HG02763 (cell line): ENCODE measurements at regions not wholly inside any gene's neighbourhood (a gene's known extent, or its start where the extent isn't known, plus 50 kb on each side); places are given as distances from the start of the nearest gene placed in this dataset.

ENCODE experiments used
- ATAC-seq: cut with Tn5 transposase; IDR thresholded peaks from one replicate; pipeline ENCODE4 v1.9.1; 2021; ENCODE audit warnings: mild to moderate bottlenecking, moderate library complexity; ENCODE audit not compliant: unreplicated experiment

DNA sequence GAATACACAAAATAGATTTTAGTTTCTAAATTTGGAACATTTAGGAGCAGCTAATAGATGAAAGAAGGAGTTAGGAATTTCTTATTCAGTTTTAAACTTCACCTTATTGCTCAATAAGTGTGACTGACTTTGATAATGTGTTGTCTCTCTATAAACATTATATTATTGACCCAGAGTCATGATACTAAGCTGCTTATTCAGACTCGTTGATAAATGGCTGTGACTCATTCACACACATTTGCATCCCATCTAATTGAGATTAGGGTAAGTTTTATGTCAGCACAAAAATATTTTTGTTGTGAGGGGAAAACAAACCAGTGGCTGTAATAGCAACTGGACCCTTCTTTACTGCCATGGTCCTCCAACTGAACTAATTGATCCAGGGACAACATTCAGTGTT lies 137.6 kb downstream of the GOLIM4 start:
- no peak for ATAC-seq

DNA sequence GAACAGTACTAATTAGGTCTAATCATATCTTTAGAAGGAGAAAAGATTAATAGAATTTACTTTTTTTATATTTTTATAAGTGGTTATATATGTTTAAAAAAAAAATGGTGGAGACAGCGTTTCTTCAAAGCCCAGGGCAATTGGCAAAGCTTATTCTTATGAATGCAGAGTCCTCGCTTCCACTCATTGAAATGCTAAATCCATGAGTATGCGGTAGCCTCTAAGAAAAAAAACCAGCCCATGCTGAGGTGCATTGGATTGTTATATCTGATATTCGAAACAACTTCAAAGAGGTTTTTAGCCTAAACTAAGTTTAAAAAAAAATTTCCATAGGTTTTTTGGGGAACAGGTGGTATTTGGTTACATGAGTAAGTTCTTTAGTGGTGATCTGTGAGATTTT lies 142.8 kb downstream of the GOLIM4 start:
- ATAC-seq: no peak

GRCh38 chr3:167950212-167950611 lies 145.5 kb downstream of the GOLIM4 start:
- no peak for ATAC-seq

GRCh38 chr3:167941234-167941995 lies 154.3 kb downstream of the GOLIM4 start:
- no peak for ATAC-seq

DNA sequence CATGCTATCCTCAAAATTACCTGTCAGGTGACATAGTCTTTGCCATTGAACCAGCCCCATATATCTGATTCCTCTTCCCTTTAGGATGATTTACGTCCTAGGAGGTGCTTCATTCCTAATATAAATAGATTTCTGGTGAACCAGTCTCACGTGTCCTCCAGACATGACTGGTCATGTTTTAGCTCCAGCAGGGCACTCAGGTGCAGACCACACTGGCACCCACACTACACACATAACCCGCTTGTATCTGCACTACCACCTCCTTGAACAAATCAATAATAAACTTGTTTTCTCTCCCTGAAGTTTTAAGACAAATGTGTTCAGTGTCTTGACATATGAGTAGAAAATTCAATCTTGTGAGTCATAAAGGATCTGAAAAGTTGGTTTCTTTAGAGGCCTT lies 155.5 kb downstream of the GOLIM4 start:
- no peak for ATAC-seq

GRCh38 chr3:167938516-167938915 lies 157.2 kb downstream of the GOLIM4 start:
- no peak for ATAC-seq

DNA sequence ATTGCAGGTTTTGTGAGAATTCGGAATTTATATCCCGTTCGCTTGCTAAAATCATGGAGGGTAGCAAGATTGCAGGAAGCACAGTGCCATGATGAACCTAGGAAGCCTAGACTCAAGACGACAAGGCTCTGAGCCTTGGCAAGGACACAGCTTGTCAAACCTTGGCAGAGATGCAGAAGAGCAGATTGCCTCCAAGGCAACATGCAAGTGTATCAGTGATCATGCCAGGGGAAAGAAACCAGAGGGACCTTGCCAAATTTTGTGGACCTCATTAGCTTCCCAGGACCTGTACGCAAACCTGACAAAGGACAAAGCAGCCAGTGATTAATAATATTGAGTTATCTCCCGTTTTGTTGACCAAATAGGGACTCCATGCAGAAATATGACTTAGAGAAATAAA lies 159.7 kb downstream of the GOLIM4 start:
- no peak for ATAC-seq

GRCh38 chr3:167930453-167930852 lies 165.3 kb downstream of the GOLIM4 start:
- no peak for ATAC-seq

DNA sequence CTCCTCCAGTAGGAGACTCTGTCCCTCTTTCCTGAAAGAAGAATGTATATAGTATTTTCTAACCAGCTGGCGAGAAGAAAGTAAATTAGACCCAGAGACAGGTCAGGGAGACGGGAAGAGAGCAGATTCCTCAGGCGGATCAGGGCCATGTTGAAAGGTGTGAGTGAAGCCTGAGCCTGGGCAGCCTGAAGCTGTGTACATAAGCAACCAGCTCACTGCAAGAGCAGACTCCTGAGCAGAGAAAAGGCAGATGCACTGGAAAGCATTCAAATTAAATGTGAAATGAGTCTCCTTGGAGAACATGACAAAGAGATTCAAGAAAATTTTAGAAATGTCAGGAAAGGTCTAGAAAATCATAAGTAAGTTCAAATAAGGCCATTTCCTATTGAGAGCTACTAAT lies 165.8 kb downstream of the GOLIM4 start:
- ATAC-seq: no peak

GRCh38 chr3:167928381-167928780 lies 167.3 kb downstream of the GOLIM4 start:
- ATAC-seq: no peak

- ATAC-seq: no peak
Observed at GRCh38 chr3:167920747-167921146, 175.0 kb downstream of the GOLIM4 start.

GRCh38 chr3:167919590-167919989 lies 176.1 kb downstream of the GOLIM4 start:
- ATAC-seq: no peak

DNA sequence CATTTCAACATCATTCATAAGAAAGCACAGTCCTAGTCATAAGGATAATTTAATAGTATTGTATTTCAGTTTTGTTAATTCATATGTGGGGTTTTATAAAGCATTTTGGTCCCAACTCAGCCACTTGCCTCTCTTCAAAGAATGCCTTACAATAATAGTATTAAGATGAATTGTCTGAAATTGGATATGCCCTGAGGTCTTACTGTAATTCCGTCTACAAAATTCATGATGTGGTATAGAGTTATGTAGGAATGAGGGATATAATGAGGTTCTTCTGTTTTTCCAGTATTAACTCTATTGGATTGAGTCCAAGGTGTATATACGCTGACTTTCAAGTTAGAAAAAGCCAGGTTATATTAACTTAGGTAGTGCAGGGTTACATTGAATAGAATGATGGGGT lies 177.0 kb downstream of the GOLIM4 start:
- ATAC-seq: no peak

GRCh38 chr3:167918008-167918596 lies 177.6 kb downstream of the GOLIM4 start:
- no peak for ATAC-seq

DNA sequence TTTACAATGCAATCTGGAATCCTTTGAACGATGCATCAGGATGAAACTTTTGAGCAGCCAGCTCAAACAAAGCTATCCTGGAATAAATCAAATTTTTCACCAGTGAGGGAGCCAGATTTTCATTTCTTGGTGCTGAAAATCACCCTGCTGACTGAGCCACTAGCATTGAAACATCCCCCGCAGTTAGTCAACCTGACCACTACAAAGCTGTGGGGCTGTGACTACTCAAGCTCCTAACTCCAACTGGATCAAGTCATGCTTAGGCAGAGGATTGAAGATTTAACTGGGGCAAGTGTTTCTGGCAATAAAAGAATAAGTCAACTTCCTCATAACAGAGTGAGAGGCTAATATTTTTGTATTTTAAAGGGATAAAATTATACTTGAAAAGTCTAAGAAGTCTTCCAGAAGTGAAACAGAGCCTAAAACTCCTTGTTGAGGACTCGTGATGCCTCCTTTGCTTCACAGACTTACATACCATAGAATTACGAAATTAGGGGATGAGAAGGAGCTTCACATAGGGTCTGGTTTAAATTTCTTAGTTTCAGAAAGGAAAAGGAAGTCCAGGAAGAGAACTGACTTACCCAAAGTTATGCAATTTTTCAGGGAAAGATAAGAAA lies 177.8 kb downstream of the SERPINI1 start:
- no peak for ATAC-seq

DNA sequence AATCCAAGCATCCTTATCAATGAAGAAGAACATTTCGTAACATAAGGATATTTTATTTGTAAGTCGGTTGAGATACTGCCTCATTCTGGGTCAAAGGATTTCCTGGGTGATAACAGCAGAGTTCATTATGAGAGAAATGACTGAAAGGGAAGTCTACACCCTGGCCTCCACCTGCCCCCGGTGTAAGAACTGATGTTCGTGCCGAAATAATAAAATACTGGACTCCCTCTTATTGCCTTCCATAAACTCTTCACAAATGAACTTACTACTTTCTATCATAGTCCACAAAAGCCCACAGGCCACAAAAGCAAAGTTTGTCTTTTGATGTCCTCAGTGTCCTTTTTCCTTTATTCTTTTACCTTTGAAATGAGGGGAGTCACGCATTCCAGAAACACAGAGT lies 174.4 kb downstream of the SERPINI1 start:
- ATAC-seq: no peak

- ATAC-seq: no peak
Observed at GRCh38 chr3:167909504-167909896, 174.0 kb downstream of the SERPINI1 start.

DNA sequence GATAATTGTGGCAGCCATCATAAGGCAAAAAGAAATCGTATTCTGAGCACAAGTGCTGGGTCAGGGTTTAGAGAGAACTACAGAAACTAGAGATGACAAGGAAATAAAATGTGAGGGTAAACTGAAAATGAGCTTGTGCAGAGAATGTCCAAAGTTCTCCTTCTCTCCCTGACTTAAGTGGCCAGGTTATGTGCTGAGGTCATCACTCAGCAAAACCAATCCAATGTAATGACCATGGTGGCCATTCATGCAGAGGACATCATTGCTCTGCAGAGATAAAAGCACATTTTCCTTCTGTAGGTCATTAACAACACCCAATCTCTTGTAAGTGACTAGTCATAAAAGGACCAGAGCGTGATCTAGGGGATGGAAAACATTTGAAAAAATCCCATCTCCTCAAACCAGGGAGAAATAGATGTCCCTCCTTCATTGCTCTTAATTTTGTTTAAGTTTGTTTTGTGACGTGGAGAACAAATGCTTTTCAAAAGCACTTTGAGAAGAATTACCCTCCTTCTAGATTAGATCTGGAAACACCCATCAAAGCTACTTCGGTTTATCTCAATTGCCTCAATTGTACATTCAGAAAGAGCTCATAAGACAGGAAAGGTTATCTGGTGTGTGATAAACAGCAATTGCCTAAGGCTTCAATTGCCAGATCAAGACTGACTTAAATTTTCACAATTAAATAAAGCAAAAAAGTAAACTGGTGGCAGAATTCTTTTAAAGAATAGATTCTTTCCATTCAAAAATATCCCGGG lies 173.4 kb downstream of the SERPINI1 start:
- no peak for ATAC-seq

DNA sequence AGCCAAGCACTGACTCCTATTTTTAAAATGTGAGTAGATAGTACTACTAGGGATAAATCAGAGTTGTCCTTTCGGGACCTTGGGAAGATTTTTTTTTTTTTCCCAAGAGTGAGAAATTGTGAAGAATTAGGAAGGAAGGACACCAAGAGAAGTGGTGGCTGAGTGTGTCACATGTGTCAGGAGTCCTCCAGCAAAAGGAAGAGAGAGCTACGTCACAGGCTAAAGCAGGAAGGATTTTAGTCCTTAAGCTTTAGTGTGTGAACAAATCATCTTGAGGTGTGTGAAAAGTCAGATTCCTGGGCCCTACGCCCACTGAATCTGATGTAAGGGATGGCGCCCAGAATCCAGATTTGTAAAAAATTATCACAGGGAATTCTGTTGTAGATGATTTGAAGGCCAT lies 172.7 kb downstream of the SERPINI1 start:
- ATAC-seq: no peak

DNA sequence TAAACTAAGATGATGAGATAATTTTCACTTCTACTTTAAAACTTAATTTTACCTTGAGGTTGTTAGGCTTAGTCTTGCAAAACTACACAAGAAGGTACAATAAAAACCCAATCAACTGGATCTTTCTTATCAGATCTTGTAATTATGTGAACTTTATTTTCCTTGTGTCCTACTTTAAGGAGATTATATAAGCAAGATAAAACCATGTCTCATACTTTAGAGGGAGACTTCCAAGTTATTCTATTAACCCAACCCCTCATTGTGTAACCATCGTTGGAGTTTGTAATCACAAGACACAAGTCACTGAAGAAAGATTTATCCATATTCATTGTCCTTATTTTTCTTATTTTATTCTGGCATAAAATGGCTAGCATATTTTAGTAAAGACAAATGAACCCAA lies 165.6 kb downstream of the SERPINI1 start:
- no peak for ATAC-seq

DNA sequence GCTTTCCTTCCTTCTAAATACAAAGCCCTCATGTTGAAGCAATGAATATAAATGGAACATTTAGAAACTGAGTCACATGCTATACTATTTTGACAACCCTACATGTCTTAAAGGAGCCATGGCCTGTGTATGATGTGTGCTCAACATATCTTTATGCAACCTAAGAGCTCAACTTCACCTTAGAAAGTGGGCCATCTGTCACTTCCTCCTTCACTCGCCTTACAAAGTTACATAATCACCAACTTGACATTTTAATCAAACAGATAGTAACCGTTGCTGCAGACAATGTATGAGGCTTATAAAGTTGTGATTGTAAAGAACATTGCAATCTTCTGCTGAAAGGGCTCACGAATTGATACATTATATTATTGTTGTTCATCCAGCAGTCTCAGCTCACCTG lies 163.6 kb downstream of the SERPINI1 start:
- ATAC-seq: no peak

- no peak for ATAC-seq
Observed at GRCh38 chr3:167898091-167898490, 162.6 kb downstream of the SERPINI1 start.
